ENCODE measurements at regions not wholly inside any gene's neighbourhood (a gene's known extent, or its start where the extent isn't known, plus 50 kb on each side); places are given as distances from the start of the nearest gene placed in this dataset.
A peak's percentile ranks its signal among the peaks of the same experiment; 100 is the strongest.

GRCh38 chr2:65681503-65681902 is 249.1 kb upstream of the SPRED2 start:
- no peak overlapping the region for H3K4me3 ChIP-seq
- H3K27ac ChIP-seq = no peak overlapping the region
- no peak for DNase-seq
- no peak for TF ChIP-seq CTCF (IDR thresholded peaks at IDR 0.05)
- no peaks in the 10 kb centered on the region for H3K27me3 ChIP-seq (ENCODE audit: low read depth)
- ATAC-seq = peak; percentile 23 to 50
- no peaks in the 10 kb centered on the region for H3K9me3 ChIP-seq
- intact Hi-C loops (cut with DNase I) = no loop called here
- H3K4me1 ChIP-seq = no peaks in the 10 kb centered on the region
- no peaks in the 10 kb centered on the region for H3K36me3 ChIP-seq

GRCh38 chr2:65678779-65679391 is 246.5 kb upstream of the SPRED2 start:
- DNase-seq (no peak), ATAC-seq (no peak)
- Histone ChIP-seq H3K4me3 (no peak overlapping the region), H3K36me3 (no peaks in the 10 kb centered on the region), H3K9me3 (no peaks in the 10 kb centered on the region), H3K27ac (no peak overlapping the region), H3K4me1 (no peaks in the 10 kb centered on the region), H3K27me3 (ENCODE audit: low read depth) (no peaks in the 10 kb centered on the region)
- no peak for TF ChIP-seq CTCF (IDR thresholded peaks at IDR 0.05)
- intact Hi-C loops (cut with DNase I) = no loop called here

- no peaks in the 10 kb centered on the region for H3K4me1 ChIP-seq
- no peak for ATAC-seq
- no peaks in the 10 kb centered on the region for H3K9me3 ChIP-seq
- no peak overlapping the region for H3K4me3 ChIP-seq
- H3K36me3 ChIP-seq = no peaks in the 10 kb centered on the region
- DNase-seq = no peak
- H3K27ac ChIP-seq = no peak overlapping the region
- TF ChIP-seq CTCF (IDR thresholded peaks at IDR 0.05) = no peak
- no peaks in the 10 kb centered on the region for H3K27me3 ChIP-seq (ENCODE audit: low read depth)
- intact Hi-C loops (cut with DNase I) = no loop called here
Measured at GRCh38 chr2:65675350-65675749, 243.0 kb upstream of the SPRED2 start.

GRCh38 chr2:65671670-65672242 is 239.4 kb upstream of the SPRED2 start:
- H3K9me3 ChIP-seq = peaks cover 13% of the 10 kb centered on the region
- DNase-seq (no peak), ATAC-seq (no peak)
- H3K4me3 ChIP-seq = no peak overlapping the region
- H3K4me1 ChIP-seq = no peaks in the 10 kb centered on the region
- H3K27me3 ChIP-seq (ENCODE audit: low read depth) = no peaks in the 10 kb centered on the region
- no peaks in the 10 kb centered on the region for H3K36me3 ChIP-seq
- TF ChIP-seq CTCF (IDR thresholded peaks at IDR 0.05) = no peak
- no peak overlapping the region for H3K27ac ChIP-seq
- intact Hi-C loops (cut with DNase I) = no loop called here

- intact Hi-C loops (cut with DNase I) = no loop called here
- TF ChIP-seq CTCF (IDR thresholded peaks at IDR 0.05) = no peak
- Histone ChIP-seq H3K27me3 (ENCODE audit: low read depth) (no peaks in the 10 kb centered on the region), H3K9me3 (peaks cover 13% of the 10 kb centered on the region), H3K4me1 (no peaks in the 10 kb centered on the region), H3K36me3 (no peaks in the 10 kb centered on the region), H3K4me3 (no peak overlapping the region), H3K27ac (no peak overlapping the region)
- DNase-seq = no peak
- ATAC-seq = no peak
Measured at GRCh38 chr2:65669574-65669973, 237.2 kb upstream of the SPRED2 start.

All from lower lobe of right lung (tissue), 2 donors.